T-helper 2 cell (primary cell): ENCODE measurements at regions not wholly inside any gene's neighbourhood (a gene's known extent, or its start where the extent isn't known, plus 50 kb on each side); places are given as distances from the start of the nearest gene placed in this dataset.
"Not testable (repeated sequence)": the region's sequence is repeated elsewhere in the genome, so short reads cannot be mapped to it uniquely, and the experiment has no call there.

Source experiments
- DNase-seq, 5 experiments: peaks; one replicate each; pipeline versions ENCODE4 v3.0.0 to v3.0.0-alpha.2; 2012 to 2022

- no peak for DNase-seq
Measured at GRCh38 chr17:33910200-33910857, 344.8 kb upstream of the CCL2 start.

- no peak for DNase-seq
Measured at GRCh38 chr17:33914125-33914524, 341.0 kb upstream of the CCL2 start.

- DNase-seq: no peak
Measured at GRCh38 chr17:33922971-33923370, 332.1 kb upstream of the CCL2 start.

- no peak for DNase-seq
Measured at GRCh38 chr17:33924104-33924503, 331.0 kb upstream of the CCL2 start.

- DNase-seq: no peak
Measured at GRCh38 chr17:33925649-33926048, 329.4 kb upstream of the CCL2 start.

GRCh38 chr17:33927732-33928133, 327.4 kb upstream of the CCL2 start:
- no peak for DNase-seq

GRCh38 chr17:33929181-33929724, 325.8 kb upstream of the CCL2 start:
- DNase-seq: no peak

GRCh38 chr17:33931148-33931814, 323.8 kb upstream of the CCL2 start:
- not testable (repeated sequence) for DNase-seq

GRCh38 chr17:33932996-33933395, 322.1 kb upstream of the CCL2 start:
- no peak for DNase-seq

GRCh38 chr17:33933576-33933975, 321.5 kb upstream of the CCL2 start:
- no peak for DNase-seq

- no peak for DNase-seq
Measured at GRCh38 chr17:33934696-33935095, 320.4 kb upstream of the CCL2 start.

- no peak for DNase-seq
Measured at GRCh38 chr17:33935822-33936221, 319.3 kb upstream of the CCL2 start.

- DNase-seq: no peak
Measured at GRCh38 chr17:33936764-33937163, 318.3 kb upstream of the CCL2 start.

GRCh38 chr17:33939959-33940358, 315.1 kb upstream of the CCL2 start:
- no peak for DNase-seq

- DNase-seq: no peak
Measured at GRCh38 chr17:33940769-33941370, 314.2 kb upstream of the CCL2 start.

GRCh38 chr17:33941744-33942143, 313.3 kb upstream of the CCL2 start:
- no peak for DNase-seq

- DNase-seq: no peak
Measured at GRCh38 chr17:33942414-33942813, 312.7 kb upstream of the CCL2 start.

- no peak for DNase-seq
Measured at GRCh38 chr17:33944412-33944811, 310.7 kb upstream of the CCL2 start.

- DNase-seq: no peak
Measured at GRCh38 chr17:33944826-33945225, 310.3 kb upstream of the CCL2 start.

GRCh38 chr17:33945646-33946546, 309.2 kb upstream of the CCL2 start:
- no peak for DNase-seq

GRCh38 chr17:33947762-33948161, 307.3 kb upstream of the CCL2 start:
- no peak for DNase-seq

- no peak for DNase-seq
Measured at GRCh38 chr17:33948309-33948708, 306.8 kb upstream of the CCL2 start.

- DNase-seq: no peak
Measured at GRCh38 chr17:33949100-33949499, 306.0 kb upstream of the CCL2 start.
